ENCODE measurements at regions not wholly inside any gene's neighbourhood (a gene's known extent, or its start where the extent isn't known, plus 50 kb on each side); places are given as distances from the start of the nearest gene placed in this dataset.

DNA sequence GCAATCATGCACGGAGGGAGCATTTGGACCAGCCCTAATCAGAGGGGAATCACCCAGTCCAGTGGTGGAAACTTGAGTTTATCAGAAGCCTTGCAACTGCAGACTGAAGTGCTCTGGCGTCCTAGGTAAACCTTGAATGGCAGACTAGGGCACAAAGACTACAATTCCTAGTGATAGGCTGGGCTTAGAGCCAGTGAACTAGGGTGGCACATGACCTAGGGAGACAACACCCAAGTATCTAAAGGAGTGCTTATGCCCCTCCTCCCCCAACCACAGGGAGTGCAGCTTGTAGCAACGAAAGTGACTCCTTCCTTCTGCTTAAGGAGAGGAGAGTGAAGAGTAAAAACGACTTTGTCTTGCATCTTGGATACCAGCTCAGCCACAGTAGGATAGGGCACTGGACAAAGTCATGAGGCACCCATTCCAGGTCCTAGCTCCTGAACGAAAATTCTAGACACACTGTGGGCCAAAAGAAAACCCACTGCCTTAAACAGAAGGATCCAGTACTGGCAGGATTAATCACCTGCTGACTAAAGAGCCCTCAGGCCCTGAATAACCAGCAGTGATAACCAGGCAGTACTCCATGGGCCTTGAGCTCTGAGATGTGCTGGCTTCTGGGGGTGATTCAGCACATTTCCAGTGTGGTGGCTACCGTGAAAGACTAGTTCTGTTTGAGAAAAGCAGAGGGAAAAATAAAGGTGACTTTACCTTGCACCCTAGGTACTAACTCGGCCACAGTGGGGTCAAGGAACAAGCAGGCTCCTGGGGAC is 58.7 kb upstream of the STARD8 start:
- Mint-ChIP-seq H3K4me1 (no peaks in the 10 kb centered on the region), H3K4me3 (no peak overlapping the region), H3K36me3 (peaks cover 0 to 18% (median 10%) of the 10 kb centered on the region in 3 donors), H3K9me3 (peaks cover 7 to 26% (median 15%) of the 10 kb centered on the region in 5 donors), H3K27ac (no peak overlapping the region), H3K27me3 (peaks cover 0 to 10% of the 10 kb centered on the region in 2 donors)
- POLR2A ChIA-PET: no interaction called here
- CTCF ChIA-PET: no interaction called here
- no peak overlapping the region for H3K27ac ChIP-seq (ENCODE audit: low read depth, low read length)
- H3K36me3 ChIP-seq (ENCODE audit: insufficient read depth, low read length): no peaks in the 10 kb centered on the region
- H3K4me3 ChIP-seq (ENCODE audit: low read length): no peak overlapping the region
- H3K4me1 ChIP-seq (ENCODE audit: insufficient read depth, low read length): no peaks in the 10 kb centered on the region
- no peaks in the 10 kb centered on the region for H3K9me3 ChIP-seq (ENCODE audit: low read length)
- no peaks in the 10 kb centered on the region for H3K27me3 ChIP-seq (ENCODE audit: insufficient read depth, low read length, poor library complexity, severe bottlenecking)
- DNase-seq: no peak

DNA sequence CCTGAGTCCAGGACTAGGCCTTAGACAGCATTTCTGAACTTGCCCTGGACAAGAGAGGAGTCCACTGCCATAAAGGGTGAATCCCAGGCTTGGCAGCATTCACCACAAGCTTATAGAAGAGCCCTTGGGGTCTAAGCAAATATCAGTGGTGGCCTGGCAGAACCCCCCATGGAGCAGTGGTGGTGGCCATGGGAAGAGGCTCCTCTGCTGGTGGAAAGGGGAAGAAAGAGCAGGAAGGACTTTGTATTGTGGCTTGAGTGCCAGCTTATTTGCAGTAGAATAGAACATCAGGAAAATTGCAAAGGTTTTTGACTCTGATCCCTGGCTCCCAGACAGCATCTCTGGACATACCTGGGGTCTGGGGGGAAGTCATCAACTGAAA is 58.1 kb upstream of the STARD8 start:
- peaks cover 0 to 10% of the 10 kb centered on the region in 2 donors for H3K27me3 Mint-ChIP-seq
- CTCF ChIA-PET: no interaction called here
- no peaks in the 10 kb centered on the region for H3K9me3 ChIP-seq (ENCODE audit: low read length)
- H3K36me3 ChIP-seq (ENCODE audit: insufficient read depth, low read length): no peaks in the 10 kb centered on the region
- H3K4me3 Mint-ChIP-seq: no peak overlapping the region
- no peaks in the 10 kb centered on the region for H3K27me3 ChIP-seq (ENCODE audit: insufficient read depth, low read length, poor library complexity, severe bottlenecking)
- no peak overlapping the region for H3K27ac ChIP-seq (ENCODE audit: low read depth, low read length)
- H3K4me3 ChIP-seq (ENCODE audit: low read length): no peak overlapping the region
- no peak for DNase-seq
- no peak overlapping the region for H3K27ac Mint-ChIP-seq
- H3K9me3 Mint-ChIP-seq: peaks cover 13 to 32% (median 20%) of the 10 kb centered on the region in 5 donors
- POLR2A ChIA-PET: no interaction called here
- peaks cover 0 to 15% (median 8%) of the 10 kb centered on the region in 3 donors for H3K36me3 Mint-ChIP-seq
- no peaks in the 10 kb centered on the region for H3K4me1 ChIP-seq (ENCODE audit: insufficient read depth, low read length)
- no peaks in the 10 kb centered on the region for H3K4me1 Mint-ChIP-seq

DNA sequence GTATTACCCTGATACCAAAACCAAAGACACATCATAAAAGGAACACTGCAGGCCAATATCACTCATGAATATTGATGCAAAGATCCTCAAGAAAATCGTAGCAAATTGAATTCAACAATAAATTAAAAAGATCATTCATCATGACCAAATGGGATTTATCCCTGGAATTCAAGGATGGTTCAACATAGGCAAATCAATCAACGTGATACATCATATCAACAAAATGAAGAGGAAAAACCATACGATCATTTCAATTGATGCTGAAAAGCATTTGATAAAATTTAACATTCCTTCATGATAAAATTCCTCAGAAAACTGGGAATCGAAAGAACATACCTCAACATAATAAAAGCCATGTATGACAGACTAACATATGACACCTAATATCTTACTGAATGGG is 52.7 kb upstream of the STARD8 start:
- no peak overlapping the region for H3K27ac ChIP-seq (ENCODE audit: low read depth, low read length)
- no peaks in the 10 kb centered on the region for H3K36me3 Mint-ChIP-seq
- DNase-seq: no peak
- peaks cover 0 to 7% of the 10 kb centered on the region in 2 donors for H3K27me3 Mint-ChIP-seq
- no peaks in the 10 kb centered on the region for H3K9me3 ChIP-seq (ENCODE audit: low read length)
- no peak overlapping the region for H3K4me3 ChIP-seq (ENCODE audit: low read length)
- H3K27ac Mint-ChIP-seq: no peak overlapping the region
- H3K4me3 Mint-ChIP-seq: no peak overlapping the region
- no peaks in the 10 kb centered on the region for H3K4me1 Mint-ChIP-seq
- no peaks in the 10 kb centered on the region for H3K27me3 ChIP-seq (ENCODE audit: insufficient read depth, low read length, poor library complexity, severe bottlenecking)
- H3K4me1 ChIP-seq (ENCODE audit: insufficient read depth, low read length): no peaks in the 10 kb centered on the region
- peaks cover 22 to 54% (median 36%) of the 10 kb centered on the region in 5 donors for H3K9me3 Mint-ChIP-seq
- ChIA-PET CTCF (no interaction called here), POLR2A (no interaction called here)
- H3K36me3 ChIP-seq (ENCODE audit: insufficient read depth, low read length): no peaks in the 10 kb centered on the region

DNA sequence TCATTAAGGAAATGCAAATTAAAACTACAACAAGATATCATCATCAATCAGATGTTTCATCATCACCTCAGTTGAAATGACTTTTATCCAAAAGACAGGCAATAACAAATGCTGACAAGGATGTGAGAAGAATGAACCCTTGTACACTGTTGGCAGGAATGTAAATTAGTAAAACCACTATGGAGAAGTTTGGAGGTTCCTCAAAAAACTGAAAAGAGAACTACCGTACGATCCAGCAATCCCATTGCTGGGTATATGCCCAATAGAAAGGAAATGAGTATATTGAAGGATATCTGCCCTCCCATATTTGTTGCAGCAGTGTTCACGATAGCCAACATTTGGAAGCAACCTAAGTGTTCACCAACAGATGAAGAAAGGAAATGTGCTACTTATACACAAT is 50.6 kb upstream of the STARD8 start:
- H3K36me3 Mint-ChIP-seq: no peaks in the 10 kb centered on the region

More for the DNA sequence above, 50.6 kb upstream of the STARD8 start:
- H3K4me3 Mint-ChIP-seq: no peak overlapping the region
- no peaks in the 10 kb centered on the region for H3K27me3 ChIP-seq (ENCODE audit: insufficient read depth, low read length, poor library complexity, severe bottlenecking)
- DNase-seq: no peak
- no peak overlapping the region for H3K27ac ChIP-seq (ENCODE audit: low read depth, low read length)
- POLR2A ChIA-PET: no interaction called here
- H3K9me3 Mint-ChIP-seq: peaks cover 21 to 58% (median 42%) of the 10 kb centered on the region in 5 donors
- CTCF ChIA-PET: no interaction called here
- peaks cover 0 to 5% of the 10 kb centered on the region in 2 donors for H3K27me3 Mint-ChIP-seq
- no peak overlapping the region for H3K27ac Mint-ChIP-seq
- no peaks in the 10 kb centered on the region for H3K9me3 ChIP-seq (ENCODE audit: low read length)
- no peaks in the 10 kb centered on the region for H3K36me3 ChIP-seq (ENCODE audit: insufficient read depth, low read length)
- no peaks in the 10 kb centered on the region for H3K4me1 ChIP-seq (ENCODE audit: insufficient read depth, low read length)
- no peaks in the 10 kb centered on the region for H3K4me1 Mint-ChIP-seq
- no peak overlapping the region for H3K4me3 ChIP-seq (ENCODE audit: low read length)

All from CD8-positive, alpha-beta memory T cell (primary cell).